ENCODE measurements at regions not wholly inside any gene's neighbourhood (a gene's known extent, or its start where the extent isn't known, plus 50 kb on each side); places are given as distances from the start of the nearest gene placed in this dataset.

DNA sequence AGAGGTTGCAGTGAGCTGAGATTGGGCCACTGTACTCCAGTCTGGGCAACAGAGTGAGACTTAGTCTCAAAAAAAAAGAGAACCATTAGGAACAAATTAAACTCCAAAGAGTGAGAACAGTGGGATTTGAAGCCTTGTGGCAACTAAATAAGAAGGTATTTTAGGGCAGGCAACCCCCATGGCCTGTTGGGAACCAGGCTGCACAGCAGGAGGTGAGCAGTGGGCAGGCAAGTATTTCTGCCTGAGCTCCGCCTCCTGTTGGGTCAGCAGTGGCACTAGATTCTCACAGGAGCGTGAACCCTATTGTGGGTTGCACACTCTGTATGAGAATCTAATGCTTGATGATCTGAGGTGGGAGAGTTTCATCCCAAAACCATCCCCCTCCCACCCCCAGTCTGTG is 57.6 kb upstream of the MED9 start:
- Histone ChIP-seq H3K4me3 (ENCODE audit: low read length) (no peak overlapping the region), H3K9ac (ENCODE audit: low read length) (no peak overlapping the region), H3K27ac (ENCODE audit: low read length) (no peak overlapping the region), H3K36me3 (replicated peaks; ENCODE audit: insufficient read depth, low read length) (no peaks in the 10 kb centered on the region), H3K9me2 (replicated peaks; ENCODE audit: insufficient read depth, low read length) (no peaks in the 10 kb centered on the region), H3K27me3 (replicated peaks; ENCODE audit: insufficient read depth, low read length) (0 out of 2 replicates have a peak, but pooled peaks cover 8% of the 10 kb centered on the region), H3K9me3 (replicated peaks; ENCODE audit: insufficient read depth, low read length) (no peaks in the 10 kb centered on the region), H3K4me1 (ENCODE audit: low read length) (peaks cover 5% of the 10 kb centered on the region), H3K79me2 (ENCODE audit: low read length) (no peaks in the 10 kb centered on the region), H2AFZ (ENCODE audit: low read length) (no peak overlapping the region), H4K20me1 (ENCODE audit: insufficient read depth, low read length) (no peaks in the 10 kb centered on the region), H3K4me2 (ENCODE audit: low read depth, low read length) (no peak overlapping the region), H3F3A (ENCODE audit: insufficient read depth, low read length) (no peaks in the 10 kb centered on the region)
- no peak for DNase-seq
- no peak for TF ChIP-seq CTCF (IDR thresholded peaks at IDR 0.05; ENCODE audit: low read length)
- no peak for TF ChIP-seq EZH2phosphoT487 (IDR thresholded peaks at IDR 0.05; ENCODE audit: low read length)
- no peak for TF ChIP-seq EZH2 (optimal IDR thresholded peaks at IDR 0.05; ENCODE audit: low read depth, low read length)

GRCh38 chr17:17419631-17420030 is 57.2 kb upstream of the MED9 start:
- Histone ChIP-seq H3K4me3 (ENCODE audit: low read length) (no peak overlapping the region), H3K79me2 (ENCODE audit: low read length) (no peaks in the 10 kb centered on the region), H3K27ac (ENCODE audit: low read length) (no peak overlapping the region), H2AFZ (ENCODE audit: low read length) (no peak overlapping the region), H3K4me2 (ENCODE audit: low read depth, low read length) (no peak overlapping the region), H3K9me2 (replicated peaks; ENCODE audit: insufficient read depth, low read length) (no peaks in the 10 kb centered on the region), H3K4me1 (ENCODE audit: low read length) (peaks cover 3% of the 10 kb centered on the region), H3K9ac (ENCODE audit: low read length) (no peak overlapping the region), H3K36me3 (replicated peaks; ENCODE audit: insufficient read depth, low read length) (no peaks in the 10 kb centered on the region), H3K9me3 (replicated peaks; ENCODE audit: insufficient read depth, low read length) (no peaks in the 10 kb centered on the region), H3K27me3 (replicated peaks; ENCODE audit: insufficient read depth, low read length) (0 out of 2 replicates have a peak, but pooled peaks cover 8% of the 10 kb centered on the region), H4K20me1 (ENCODE audit: insufficient read depth, low read length) (no peaks in the 10 kb centered on the region), H3F3A (ENCODE audit: insufficient read depth, low read length) (no peaks in the 10 kb centered on the region)
- TF ChIP-seq CTCF (IDR thresholded peaks at IDR 0.05; ENCODE audit: low read length) (no peak), EZH2 (optimal IDR thresholded peaks at IDR 0.05; ENCODE audit: low read depth, low read length) (no peak), EZH2phosphoT487 (IDR thresholded peaks at IDR 0.05; ENCODE audit: low read length) (no peak)
- DNase-seq: no peak

- H3K27ac ChIP-seq (ENCODE audit: low read length): no peak overlapping the region
Observed at GRCh38 chr17:17420082-17420481, 56.7 kb upstream of the MED9 start.

More at GRCh38 chr17:17420082-17420481, 56.7 kb upstream of the MED9 start:
- no peaks in the 10 kb centered on the region for H3K36me3 ChIP-seq (replicated peaks; ENCODE audit: insufficient read depth, low read length)
- no peaks in the 10 kb centered on the region for H4K20me1 ChIP-seq (ENCODE audit: insufficient read depth, low read length)
- H3K9me2 ChIP-seq (replicated peaks; ENCODE audit: insufficient read depth, low read length): no peaks in the 10 kb centered on the region
- H3K27me3 ChIP-seq (replicated peaks; ENCODE audit: insufficient read depth, low read length): 0 out of 2 replicates have a peak, but pooled peaks cover 8% of the 10 kb centered on the region
- no peak overlapping the region for H2AFZ ChIP-seq (ENCODE audit: low read length)
- DNase-seq: no peak
- H3K4me1 ChIP-seq (ENCODE audit: low read length): no peaks in the 10 kb centered on the region; the same call in 1 of the 2 replicates
- no peak overlapping the region for H3K9ac ChIP-seq (ENCODE audit: low read length)
- H3K4me3 ChIP-seq (ENCODE audit: low read length): no peak overlapping the region
- no peaks in the 10 kb centered on the region for H3K9me3 ChIP-seq (replicated peaks; ENCODE audit: insufficient read depth, low read length)
- no peaks in the 10 kb centered on the region for H3K79me2 ChIP-seq (ENCODE audit: low read length)
- H3K4me2 ChIP-seq (ENCODE audit: low read depth, low read length): no peak overlapping the region
- no peaks in the 10 kb centered on the region for H3F3A ChIP-seq (ENCODE audit: insufficient read depth, low read length)
- TF ChIP-seq EZH2phosphoT487 (IDR thresholded peaks at IDR 0.05; ENCODE audit: low read length): no peak
- no peak for TF ChIP-seq EZH2 (optimal IDR thresholded peaks at IDR 0.05; ENCODE audit: low read depth, low read length)
- no peak for TF ChIP-seq CTCF (IDR thresholded peaks at IDR 0.05; ENCODE audit: low read length)

Data from MM.1S (cell line).